Activated B cell treated with CpG ODN at 0.5 μM for 24 hours (primary cell): ENCODE measurements at regions not wholly inside any gene's neighbourhood (a gene's known extent, or its start where the extent isn't known, plus 50 kb on each side); places are given as distances from the start of the nearest gene placed in this dataset.

Experiments
- ATAC-seq: fragments of 200-7000 bp; cut with Tn5 transposase; one replicate; pipeline ENCODE4 v1.10.0; 2021; ENCODE audit warnings: low read depth, mild to moderate bottlenecking, moderate library complexity
- CTCF ChIA-PET: fragments of 350-600 bp; sonication (Branson Sonifier 250); formaldehyde crosslinking; loops from one replicate; lab custom pipeline; 2021; ENCODE audit warnings: antibody characterized with exemption; lab: Charles Lee
- POLR2A ChIA-PET: fragments of 350-600 bp; sonication (Branson Sonifier 250); formaldehyde crosslinking; loops from one replicate; lab custom pipeline; 2021; ENCODE audit warnings: antibody characterized with exemption; lab: Charles Lee
- DNase-seq: peaks from one replicate; pipeline ENCODE4 v3.0.0; 2022
- H3K27ac Mint-ChIP-seq: one replicate; pipeline ENCODE4 v1.8.0; 2020; ENCODE audit warnings: mixed read lengths
- H3K27me3 Mint-ChIP-seq: one replicate; pipeline ENCODE4 v1.8.0; 2021; ENCODE audit warnings: mixed read lengths
- H3K36me3 Mint-ChIP-seq: one replicate; pipeline ENCODE4 v1.8.0; 2021; ENCODE audit warnings: low read depth, mixed read lengths
- H3K4me1 Mint-ChIP-seq: one replicate; pipeline ENCODE4 v1.8.0; 2021; ENCODE audit warnings: mixed read lengths
- H3K4me3 Mint-ChIP-seq: one replicate; pipeline ENCODE4 v1.8.0; 2020; ENCODE audit warnings: mild to moderate bottlenecking, mixed read lengths
- H3K9me3 Mint-ChIP-seq: one replicate; pipeline ENCODE4 v1.8.0; 2020; ENCODE audit warnings: mixed read lengths
- intact Hi-C: fragments of 100-400 bp; cut with micrococcal nuclease; formaldehyde crosslinking; loops from one replicate; pipeline ENCODE4 v1.15.1; 2024
- TF ChIP-seq, protein P1 (sequence below): fragments of 200-600 bp; IDR thresholded peaks from one replicate; pipeline ENCODE4 v1.8.0; 2022; ENCODE audit warnings: antibody characterized with exemption, mild to moderate bottlenecking

DNA sequence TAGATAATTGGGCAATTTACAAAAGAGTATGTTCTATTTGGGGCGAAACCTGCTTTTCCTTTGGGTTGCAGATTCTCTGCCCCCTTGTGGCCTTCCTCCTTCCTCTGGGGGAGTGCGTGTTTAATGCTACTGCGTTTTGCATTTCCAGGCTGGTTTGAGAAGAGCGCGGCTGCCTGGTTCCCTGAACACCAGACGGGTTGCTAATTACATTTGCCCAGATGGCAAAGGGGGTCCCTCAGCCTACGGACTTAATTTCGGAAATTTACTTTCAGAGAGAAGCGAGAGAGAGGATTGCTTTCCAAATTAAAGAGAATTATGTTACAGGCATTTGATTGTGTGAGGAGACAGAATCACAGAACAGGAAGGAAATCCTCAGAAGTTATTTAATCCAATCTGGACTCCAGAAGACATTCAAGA lies 91.9 kb upstream of the JAZF1 start:
- ChIA-PET CTCF (no interaction called here), POLR2A (no interaction called here)
- ATAC-seq (peak; percentile 64), DNase-seq (peak; percentile 30)
- no peaks in the 10 kb centered on the region for H3K27me3 Mint-ChIP-seq
- H3K4me3 Mint-ChIP-seq, result peak overlapping the region; percentile 79
- TF ChIP-seq, protein P1, sequence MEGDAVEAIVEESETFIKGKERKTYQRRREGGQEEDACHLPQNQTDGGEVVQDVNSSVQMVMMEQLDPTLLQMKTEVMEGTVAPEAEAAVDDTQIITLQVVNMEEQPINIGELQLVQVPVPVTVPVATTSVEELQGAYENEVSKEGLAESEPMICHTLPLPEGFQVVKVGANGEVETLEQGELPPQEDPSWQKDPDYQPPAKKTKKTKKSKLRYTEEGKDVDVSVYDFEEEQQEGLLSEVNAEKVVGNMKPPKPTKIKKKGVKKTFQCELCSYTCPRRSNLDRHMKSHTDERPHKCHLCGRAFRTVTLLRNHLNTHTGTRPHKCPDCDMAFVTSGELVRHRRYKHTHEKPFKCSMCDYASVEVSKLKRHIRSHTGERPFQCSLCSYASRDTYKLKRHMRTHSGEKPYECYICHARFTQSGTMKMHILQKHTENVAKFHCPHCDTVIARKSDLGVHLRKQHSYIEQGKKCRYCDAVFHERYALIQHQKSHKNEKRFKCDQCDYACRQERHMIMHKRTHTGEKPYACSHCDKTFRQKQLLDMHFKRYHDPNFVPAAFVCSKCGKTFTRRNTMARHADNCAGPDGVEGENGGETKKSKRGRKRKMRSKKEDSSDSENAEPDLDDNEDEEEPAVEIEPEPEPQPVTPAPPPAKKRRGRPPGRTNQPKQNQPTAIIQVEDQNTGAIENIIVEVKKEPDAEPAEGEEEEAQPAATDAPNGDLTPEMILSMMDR, result no peak
- no peak overlapping the region for H3K27ac Mint-ChIP-seq
- H3K36me3 Mint-ChIP-seq, result no peaks in the 10 kb centered on the region
- no peaks in the 10 kb centered on the region for H3K9me3 Mint-ChIP-seq
- peaks cover 27% of the 10 kb centered on the region for H3K4me1 Mint-ChIP-seq
- intact Hi-C loops, result loop anchor here (1.0 to 10.0 kb wide), 6 partner anchors 17 to 1078 kb away; no protein-coding TSS in a partner anchor

DNA sequence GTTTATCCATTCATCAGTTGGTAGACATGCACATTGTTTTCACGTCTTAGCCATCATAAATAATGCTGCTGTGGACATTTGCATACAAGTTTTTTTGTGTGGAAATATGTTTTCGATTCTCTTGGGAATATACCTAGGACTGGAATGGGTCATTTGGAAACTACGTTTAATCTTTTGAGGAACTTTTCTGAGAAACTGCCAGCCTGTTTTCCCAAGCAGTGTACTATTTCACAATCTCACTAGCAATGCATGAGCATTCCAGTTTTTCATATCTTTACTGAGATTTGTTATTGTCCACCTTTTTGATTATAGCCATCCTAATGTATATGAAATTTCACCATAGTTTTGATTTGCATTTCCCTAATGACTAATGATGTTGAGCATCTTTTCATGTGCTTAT lies 95.7 kb upstream of the JAZF1 start:
- TF ChIP-seq, protein P1, result no peak
- intact Hi-C loops, result loop anchor here (10.0 kb wide), 1 partner anchor 1081 kb away; no protein-coding TSS in a partner anchor

DNA sequence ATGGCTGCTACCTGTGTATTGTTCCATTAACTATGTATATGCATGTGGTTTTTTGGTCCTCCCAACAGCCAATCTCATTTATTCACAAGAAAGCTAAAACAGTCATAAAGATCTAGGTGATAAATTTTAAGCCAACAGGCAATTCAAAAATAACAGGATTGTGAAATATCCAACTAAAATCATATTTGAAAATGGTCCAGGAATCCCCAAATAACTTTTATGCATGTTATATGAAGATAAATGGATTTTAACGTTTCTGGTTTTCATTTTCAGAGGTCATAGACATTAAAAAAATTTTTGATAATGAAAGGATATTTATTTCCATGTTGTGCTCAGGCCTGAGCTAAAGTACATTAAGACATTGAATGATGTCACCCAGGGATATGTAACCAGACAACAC lies 96.8 kb upstream of the JAZF1 start:
- H3K27me3 Mint-ChIP-seq, result no peaks in the 10 kb centered on the region
- TF ChIP-seq, protein P1, result no peak
- H3K4me1 Mint-ChIP-seq, result peaks cover 4% of the 10 kb centered on the region
- DNase-seq, result no peak
- no peak overlapping the region for H3K27ac Mint-ChIP-seq
- intact Hi-C loops, result loop anchor here (10.0 kb wide), 1 partner anchor 1083 kb away; no protein-coding TSS in a partner anchor
- H3K9me3 Mint-ChIP-seq, result no peaks in the 10 kb centered on the region
- H3K36me3 Mint-ChIP-seq, result no peaks in the 10 kb centered on the region
- H3K4me3 Mint-ChIP-seq, result no peak overlapping the region
- ChIA-PET CTCF (no interaction called here), POLR2A (interaction anchor here (0.6 kb wide), 1 partner anchor 102 kb away, joined by 3 read pairs; no protein-coding TSS in a partner anchor)
- ATAC-seq, result no peak

More for the DNA sequence above, 95.7 kb upstream of the JAZF1 start:
- CTCF ChIA-PET, result no interaction called here
- POLR2A ChIA-PET, result no interaction called here
- Mint-ChIP-seq H3K9me3 (no peaks in the 10 kb centered on the region), H3K4me1 (peaks cover 8% of the 10 kb centered on the region), H3K27me3 (no peaks in the 10 kb centered on the region), H3K36me3 (no peaks in the 10 kb centered on the region), H3K27ac (no peak overlapping the region), H3K4me3 (no peak overlapping the region)
- ATAC-seq, result no peak
- DNase-seq, result no peak

DNA sequence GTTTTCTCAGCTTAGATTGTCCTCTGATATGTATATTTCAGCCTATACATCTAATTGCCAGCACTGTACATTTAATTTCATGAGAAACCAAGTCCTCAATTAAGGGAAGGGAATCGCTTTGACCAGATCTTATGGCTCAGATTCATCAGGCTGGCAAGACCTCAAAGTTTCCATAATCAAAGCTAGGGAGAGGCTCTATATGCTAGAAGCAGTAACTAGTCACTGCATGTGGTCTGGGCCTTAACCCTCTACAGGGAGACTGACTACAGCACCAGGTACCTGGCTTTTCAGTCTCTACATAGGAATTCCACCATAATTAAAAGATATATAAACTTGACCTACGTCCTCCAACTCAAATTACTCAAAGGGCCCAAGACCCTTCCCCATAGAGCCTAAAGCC lies 97.4 kb upstream of the JAZF1 start:
- TF ChIP-seq, protein P1, result no peak
- DNase-seq (no peak), ATAC-seq (no peak)
- no peak overlapping the region for H3K27ac Mint-ChIP-seq
- intact Hi-C loops, result loop anchor here (10.0 kb wide), 1 partner anchor 1083 kb away; no protein-coding TSS in a partner anchor
- ChIA-PET POLR2A (interaction anchor here (0.6 kb wide), 1 partner anchor 102 kb away, joined by 3 read pairs; no protein-coding TSS in a partner anchor), CTCF (no interaction called here)
- H3K4me3 Mint-ChIP-seq, result no peak overlapping the region
- H3K4me1 Mint-ChIP-seq, result no peaks in the 10 kb centered on the region
- no peaks in the 10 kb centered on the region for H3K36me3 Mint-ChIP-seq
- H3K27me3 Mint-ChIP-seq, result no peaks in the 10 kb centered on the region
- no peaks in the 10 kb centered on the region for H3K9me3 Mint-ChIP-seq

DNA sequence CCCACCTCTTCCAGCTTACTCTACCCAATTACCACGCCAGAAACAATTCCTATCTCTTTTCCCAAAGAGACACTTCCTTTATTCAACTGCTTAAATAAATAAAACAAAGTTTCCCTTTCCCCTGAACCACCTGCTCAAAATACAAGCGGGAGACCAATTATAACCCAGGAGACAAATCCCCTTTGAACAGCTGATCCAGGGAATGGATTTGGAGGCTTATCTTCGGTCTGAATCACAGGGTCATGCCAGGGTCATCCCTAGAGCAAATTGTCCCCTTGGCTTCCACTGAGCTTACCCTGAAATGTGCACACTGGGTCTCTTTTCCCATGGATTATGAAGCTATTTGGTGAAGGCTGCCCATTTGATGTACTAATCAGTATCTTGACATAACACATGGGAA lies 99.9 kb upstream of the JAZF1 start:
- DNase-seq (no peak), ATAC-seq (no peak)
- Mint-ChIP-seq H3K9me3 (no peaks in the 10 kb centered on the region), H3K4me1 (no peaks in the 10 kb centered on the region), H3K27ac (no peak overlapping the region), H3K36me3 (no peaks in the 10 kb centered on the region), H3K27me3 (no peaks in the 10 kb centered on the region), H3K4me3 (no peak overlapping the region)
- TF ChIP-seq, protein P1, result no peak
- POLR2A ChIA-PET, result no interaction called here
- CTCF ChIA-PET, result no interaction called here
- intact Hi-C loops, result no loop called here
